ENCODE measurements at regions not wholly inside any gene's neighbourhood (a gene's known extent, or its start where the extent isn't known, plus 50 kb on each side); places are given as distances from the start of the nearest gene placed in this dataset.

DNA sequence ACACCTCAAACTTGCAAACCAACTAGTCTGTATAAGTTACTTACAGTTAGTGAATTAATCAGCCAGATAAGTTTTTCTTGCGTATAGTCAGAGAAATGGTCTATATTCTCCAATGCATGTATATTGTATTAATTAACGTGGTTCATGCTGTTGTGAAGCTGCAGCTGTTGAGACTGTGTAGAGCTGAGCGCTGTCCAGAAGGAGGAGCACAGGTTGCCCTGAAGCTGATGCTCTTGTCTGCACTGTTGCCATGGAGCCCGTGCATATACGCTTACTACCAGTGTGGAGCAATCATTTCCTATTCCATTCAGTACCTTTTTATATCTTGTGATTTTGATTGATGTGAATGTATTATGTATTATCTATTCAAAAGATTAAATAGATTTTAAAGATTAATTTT is 74.3 kb upstream of the ARID2 start:
- no peak for DNase-seq
- in situ Hi-C loops (cut with MboI; ENCODE audit: low pct_unique_long_range_greater_than_20kb, low sequenced_read_pairs): no loop called here

GRCh38 chr12:45655743-45656142 is 73.8 kb upstream of the ARID2 start:
- in situ Hi-C loops (cut with MboI; ENCODE audit: low pct_unique_long_range_greater_than_20kb, low sequenced_read_pairs): no loop called here
- DNase-seq: peak; percentile 49

- peak; percentile 53 for DNase-seq
- in situ Hi-C loops (cut with MboI; ENCODE audit: low pct_unique_long_range_greater_than_20kb, low sequenced_read_pairs): no loop called here
Measured at GRCh38 chr12:45658020-45658419, 71.5 kb upstream of the ARID2 start.

DNA sequence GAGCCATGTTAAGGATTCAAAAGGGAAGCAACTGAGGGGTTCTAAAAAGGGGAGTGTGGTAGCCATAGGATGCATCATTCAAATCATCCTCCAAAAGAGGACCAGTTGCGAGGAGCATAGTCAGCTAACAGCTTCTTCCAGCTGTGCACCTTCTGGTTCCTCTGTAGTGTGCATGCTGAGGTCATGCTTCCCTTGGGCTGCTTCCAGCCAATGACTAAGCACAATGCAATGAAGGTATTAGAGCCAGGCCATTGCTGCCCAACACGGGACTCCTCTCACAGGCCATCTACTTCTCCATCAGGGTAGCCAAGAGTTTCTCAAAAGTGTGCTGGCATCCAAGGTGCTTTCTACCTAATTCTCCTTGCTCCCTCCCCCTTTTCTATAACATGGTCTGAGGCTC is 69.2 kb upstream of the ARID2 start:
- in situ Hi-C loops (cut with MboI; ENCODE audit: low pct_unique_long_range_greater_than_20kb, low sequenced_read_pairs): no loop called here
- no peak for DNase-seq

DNA sequence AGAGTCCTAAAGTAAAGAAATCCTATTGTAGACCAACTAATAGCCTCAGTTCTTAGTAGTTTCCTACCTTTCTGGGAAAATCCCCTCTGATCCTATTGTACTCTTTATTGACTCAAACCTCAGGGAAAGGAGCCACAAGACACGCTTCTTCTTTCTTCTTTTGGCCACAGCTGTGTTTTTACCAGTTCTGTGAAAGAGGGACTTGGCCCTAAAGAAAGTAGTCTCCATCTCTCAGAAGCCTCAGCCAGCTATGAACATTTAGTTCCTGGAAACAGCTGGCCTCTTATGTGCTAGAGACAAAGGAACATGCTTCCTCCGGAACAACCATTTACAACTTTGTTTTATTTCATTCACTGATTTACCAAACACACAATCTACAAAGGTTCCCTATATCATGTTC is 66.1 kb upstream of the ARID2 start:
- DNase-seq: peak; percentile 57
- in situ Hi-C loops (cut with MboI; ENCODE audit: low pct_unique_long_range_greater_than_20kb, low sequenced_read_pairs): no loop called here

DNA sequence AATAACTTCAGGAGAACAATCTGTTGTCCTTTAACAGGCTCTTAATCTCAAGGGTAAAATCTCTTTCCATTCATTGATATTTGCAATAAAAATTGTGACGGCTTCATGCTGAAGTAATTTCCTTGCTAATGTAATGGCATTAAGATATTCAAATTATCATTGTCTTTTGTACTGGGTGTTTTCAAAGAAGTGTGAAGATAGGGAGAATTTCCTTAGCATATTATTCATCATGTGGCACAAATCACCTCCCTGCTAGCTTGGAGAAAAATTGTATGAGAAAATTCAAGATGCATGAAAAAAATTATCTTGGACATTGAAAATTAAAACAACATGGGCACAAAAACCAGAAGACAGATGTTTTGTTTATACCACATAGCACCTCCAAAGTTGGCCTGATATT is 63.6 kb upstream of the ARID2 start:
- in situ Hi-C loops (cut with MboI; ENCODE audit: low pct_unique_long_range_greater_than_20kb, low sequenced_read_pairs): no loop called here
- no peak for DNase-seq

- in situ Hi-C loops (cut with MboI; ENCODE audit: low pct_unique_long_range_greater_than_20kb, low sequenced_read_pairs): no loop called here
- DNase-seq: no peak
Measured at GRCh38 chr12:45666396-45666795, 63.1 kb upstream of the ARID2 start.

DNA sequence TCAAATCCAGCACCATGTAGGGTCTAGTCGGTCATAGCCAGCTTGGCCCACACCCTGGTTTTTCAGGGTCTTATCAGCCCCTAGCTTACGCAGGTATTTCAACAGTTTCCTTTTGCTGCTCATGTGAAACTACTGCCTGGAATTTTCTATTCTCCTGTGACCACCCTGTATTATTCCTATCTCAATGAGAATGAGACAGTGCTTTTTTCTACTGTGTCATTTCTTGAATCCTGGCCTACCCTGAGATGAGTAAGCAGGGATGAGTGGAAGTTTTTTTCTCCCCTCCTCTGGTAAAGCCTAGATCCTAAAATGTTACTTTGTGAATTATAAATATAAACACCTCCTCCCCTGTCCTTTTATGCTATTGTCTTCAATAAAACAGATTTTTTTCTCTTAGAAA is 62.7 kb upstream of the ARID2 start:
- DNase-seq: no peak
- in situ Hi-C loops (cut with MboI; ENCODE audit: low pct_unique_long_range_greater_than_20kb, low sequenced_read_pairs): no loop called here

DNA sequence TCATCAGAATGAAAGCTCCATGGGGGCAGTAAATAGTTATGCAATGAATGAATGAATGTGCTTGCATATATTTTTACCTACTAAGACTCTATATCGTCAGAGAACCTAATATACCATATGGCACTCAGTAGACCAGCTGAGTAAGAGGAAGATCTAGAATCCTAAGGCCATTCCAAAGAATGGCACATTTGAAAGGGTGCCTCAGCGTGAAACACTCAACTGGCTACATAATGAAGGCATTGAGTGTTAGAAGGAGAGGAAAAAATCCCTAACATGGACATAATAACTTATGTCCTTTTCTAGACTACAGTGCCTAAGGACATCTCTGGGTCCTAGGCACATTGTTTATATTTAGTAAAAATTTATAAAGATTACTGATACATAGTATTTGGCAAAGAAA is 61.7 kb upstream of the ARID2 start:
- in situ Hi-C loops (cut with MboI; ENCODE audit: low pct_unique_long_range_greater_than_20kb, low sequenced_read_pairs): no loop called here
- DNase-seq: no peak

- in situ Hi-C loops (cut with MboI; ENCODE audit: low pct_unique_long_range_greater_than_20kb, low sequenced_read_pairs): no loop called here
Measured at GRCh38 chr12:45668641-45669040, 60.9 kb upstream of the ARID2 start.

DNA sequence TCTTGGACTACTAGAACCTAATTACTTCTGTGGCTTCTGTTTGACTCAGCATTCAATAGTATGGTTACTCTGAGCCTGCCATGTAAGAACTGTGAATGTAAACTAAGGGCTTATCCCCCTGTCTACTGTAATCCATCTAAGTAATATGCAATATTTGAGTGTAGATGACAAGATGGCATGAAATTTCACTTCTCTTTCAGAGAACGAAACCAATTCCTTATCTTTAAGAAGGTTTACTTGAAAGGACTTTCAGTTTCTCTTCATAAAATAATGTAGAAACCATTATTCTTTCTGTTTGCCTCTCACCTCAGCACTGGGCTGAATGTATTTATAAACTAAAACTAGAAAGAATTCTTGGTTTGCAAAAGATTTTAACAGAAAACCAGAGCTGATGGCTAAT is 60.4 kb upstream of the ARID2 start:
- in situ Hi-C loops (cut with MboI; ENCODE audit: low pct_unique_long_range_greater_than_20kb, low sequenced_read_pairs): no loop called here
- no peak for DNase-seq

More at GRCh38 chr12:45668641-45669040, 60.9 kb upstream of the ARID2 start:
- no peak for DNase-seq

GRCh38 chr12:45669792-45670191 is 59.7 kb upstream of the ARID2 start:
- DNase-seq: no peak
- in situ Hi-C loops (cut with MboI; ENCODE audit: low pct_unique_long_range_greater_than_20kb, low sequenced_read_pairs): no loop called here

GRCh38 chr12:45670346-45671065 is 59.0 kb upstream of the ARID2 start:
- peak; percentile 92 for DNase-seq
- in situ Hi-C loops (cut with MboI; ENCODE audit: low pct_unique_long_range_greater_than_20kb, low sequenced_read_pairs): no loop called here

GRCh38 chr12:45671254-45671653 is 58.3 kb upstream of the ARID2 start:
- in situ Hi-C loops (cut with MboI; ENCODE audit: low pct_unique_long_range_greater_than_20kb, low sequenced_read_pairs): no loop called here
- DNase-seq: no peak

DNA sequence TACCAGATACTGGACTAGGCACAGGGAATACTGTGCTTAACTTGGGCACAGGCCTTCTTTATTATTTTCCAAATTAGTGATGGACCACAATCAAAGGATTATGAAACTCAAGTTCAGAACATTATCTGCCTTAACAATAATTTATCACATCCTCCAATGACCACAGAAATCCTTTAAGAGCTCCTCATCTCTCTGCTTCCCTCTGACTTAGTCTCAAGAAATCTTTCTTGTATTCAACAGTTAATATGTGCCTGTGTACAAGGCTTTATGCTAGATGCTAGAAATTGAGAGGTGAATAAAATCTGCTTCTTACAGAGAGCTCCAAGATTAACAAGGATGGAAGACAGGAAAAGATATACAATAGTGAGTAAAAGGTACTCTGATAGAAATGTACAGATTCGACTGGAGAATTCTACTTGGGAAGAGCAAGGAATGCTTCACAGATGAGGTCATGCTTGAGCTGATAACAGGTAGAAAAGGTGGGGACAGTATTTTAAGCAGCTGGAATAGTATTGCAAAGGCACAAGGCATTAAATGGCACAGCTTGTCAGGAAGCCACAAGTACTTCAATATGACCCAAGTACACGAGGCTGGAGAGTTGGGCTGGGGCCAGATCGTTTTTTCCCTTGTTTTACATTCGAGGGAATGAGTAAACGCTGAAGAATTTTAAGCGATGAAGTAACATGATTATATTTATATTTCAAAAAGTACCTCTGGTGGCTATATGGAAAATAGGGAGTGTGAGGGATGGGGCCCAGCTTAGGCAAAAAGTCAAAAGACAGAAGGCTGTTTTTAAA is 55.1 kb upstream of the ARID2 start:
- DNase-seq: no peak
- in situ Hi-C loops (cut with MboI; ENCODE audit: low pct_unique_long_range_greater_than_20kb, low sequenced_read_pairs): no loop called here

GRCh38 chr12:45675534-45675933 is 54.0 kb upstream of the ARID2 start:
- no peak for DNase-seq
- in situ Hi-C loops (cut with MboI; ENCODE audit: low pct_unique_long_range_greater_than_20kb, low sequenced_read_pairs): no loop called here
